Stomach (tissue), 4 donors: ENCODE measurements at regions not wholly inside any gene's neighbourhood (a gene's known extent, or its start where the extent isn't known, plus 50 kb on each side); places are given as distances from the start of the nearest gene placed in this dataset.

Experiments used
- EP300 ChIP-seq: sonication (generic); formaldehyde crosslinking; IDR thresholded peaks from one replicate; pipeline ENCODE4 v1.6.1; 2017; ENCODE audit warnings: antibody characterized with exemption
- POLR2A ChIP-seq, 4 donors: fragments of 450-650 bp; IDR thresholded peaks; one replicate each; pipeline ENCODE4 v1.6.1; 2016; ENCODE audit warnings: antibody characterized with exemption in 4 of 4, control low read depth in 2 of 4, mild to moderate bottlenecking in 1 of 4, moderate library complexity in 1 of 4
- POLR2AphosphoS5 ChIP-seq, 3 donors: sonication (generic); formaldehyde crosslinking; IDR thresholded peaks; one replicate each; pipeline ENCODE4 v1.6.1; 2016; ENCODE audit warnings: antibody characterized with exemption in 3 of 3
- TF ChIP-seq, protein P1 (sequence below), 7 experiments: fragments of 450-650 bp in 4 of 7; fragments of 200-600 bp in 3 of 7; sonication (generic) in 3 of 7; IDR thresholded peaks; one replicate each; pipeline ENCODE4 v1.5.1; 2016 to 2019; ENCODE audit warnings: antibody characterized with exemption in 7 of 7, control low read depth in 2 of 7, mild to moderate bottlenecking in 1 of 7

DNA sequence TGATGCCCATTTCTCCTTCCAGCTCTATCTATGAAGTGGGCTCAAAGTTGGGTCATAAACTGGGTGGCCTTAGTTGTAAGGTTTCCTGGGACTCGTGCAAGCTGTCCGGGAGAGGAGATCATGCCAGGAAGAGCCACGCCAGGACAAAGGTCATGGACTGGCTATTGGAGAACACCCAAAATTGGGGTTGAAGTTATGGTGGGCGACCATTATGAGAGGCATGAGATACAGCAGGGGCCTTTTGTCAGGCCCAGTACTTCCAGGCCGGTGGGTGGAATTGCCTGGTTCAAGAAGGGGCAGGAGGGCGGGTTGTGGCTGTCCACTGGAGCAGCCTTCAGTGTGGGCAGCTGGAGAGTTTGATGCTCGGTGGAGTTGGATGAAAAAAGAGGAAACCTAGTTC is 225.1 kb upstream of the SSTR4 start:
- TF ChIP-seq, protein P1, sequence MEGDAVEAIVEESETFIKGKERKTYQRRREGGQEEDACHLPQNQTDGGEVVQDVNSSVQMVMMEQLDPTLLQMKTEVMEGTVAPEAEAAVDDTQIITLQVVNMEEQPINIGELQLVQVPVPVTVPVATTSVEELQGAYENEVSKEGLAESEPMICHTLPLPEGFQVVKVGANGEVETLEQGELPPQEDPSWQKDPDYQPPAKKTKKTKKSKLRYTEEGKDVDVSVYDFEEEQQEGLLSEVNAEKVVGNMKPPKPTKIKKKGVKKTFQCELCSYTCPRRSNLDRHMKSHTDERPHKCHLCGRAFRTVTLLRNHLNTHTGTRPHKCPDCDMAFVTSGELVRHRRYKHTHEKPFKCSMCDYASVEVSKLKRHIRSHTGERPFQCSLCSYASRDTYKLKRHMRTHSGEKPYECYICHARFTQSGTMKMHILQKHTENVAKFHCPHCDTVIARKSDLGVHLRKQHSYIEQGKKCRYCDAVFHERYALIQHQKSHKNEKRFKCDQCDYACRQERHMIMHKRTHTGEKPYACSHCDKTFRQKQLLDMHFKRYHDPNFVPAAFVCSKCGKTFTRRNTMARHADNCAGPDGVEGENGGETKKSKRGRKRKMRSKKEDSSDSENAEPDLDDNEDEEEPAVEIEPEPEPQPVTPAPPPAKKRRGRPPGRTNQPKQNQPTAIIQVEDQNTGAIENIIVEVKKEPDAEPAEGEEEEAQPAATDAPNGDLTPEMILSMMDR (IDR thresholded peaks at IDR 0.05) = no peak
- TF ChIP-seq POLR2A (IDR thresholded peaks at IDR 0.05) (no peak), POLR2AphosphoS5 (IDR thresholded peaks at IDR 0.05) (no peak), EP300 (no peak)
